ENCODE measurements at regions not wholly inside any gene's neighbourhood (a gene's known extent, or its start where the extent isn't known, plus 50 kb on each side); places are given as distances from the start of the nearest gene placed in this dataset.
"Not testable (repeated sequence)": the region's sequence is repeated elsewhere in the genome, so short reads cannot be mapped to it uniquely, and the experiment has no call there.

DNA sequence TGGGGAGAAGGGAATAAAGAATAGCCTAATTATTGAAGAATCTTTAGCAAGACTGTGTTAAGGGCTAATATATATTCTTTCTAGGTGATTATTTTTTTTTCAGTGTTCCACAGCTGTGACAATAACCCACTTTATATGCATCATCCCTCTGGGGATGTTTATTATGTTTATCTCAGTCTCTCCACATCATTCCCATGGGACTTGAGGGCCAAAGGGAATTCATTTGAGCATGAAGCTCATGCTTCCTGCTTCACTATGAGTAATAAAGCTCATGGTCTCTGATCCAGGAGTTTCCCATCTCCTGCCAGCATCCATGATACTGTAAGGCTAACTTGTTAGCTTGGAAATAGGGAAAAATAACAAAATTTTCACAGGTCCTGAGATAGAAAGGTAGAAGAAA, 1888.4 kb downstream of the LRRC4C start:
- Histone ChIP-seq H3K4me3 (ENCODE audit: low read depth, low read length) (no peak overlapping the region), H3K9me3 (ENCODE audit: control insufficient read depth, insufficient read depth, low read length) (peaks cover 3% of the 10 kb centered on the region; the same call in 1 of the 2 replicates), H3K27ac (ENCODE audit: low read depth, low read length) (no peak overlapping the region), H3K27me3 (ENCODE audit: control insufficient read depth, insufficient read depth, low read length) (no peaks in the 10 kb centered on the region)
- no peak for DNase-seq (ENCODE audit: low read depth, low spot score)
- POLR2A ChIA-PET, result no interaction called here
- no peak for TF ChIP-seq CTCF (IDR thresholded peaks at IDR 0.05; ENCODE audit: low read depth, low read length)
- CTCF ChIA-PET, result no interaction called here

- ChIA-PET POLR2A (no interaction called here), CTCF (no interaction called here)
- TF ChIP-seq CTCF (IDR thresholded peaks at IDR 0.05; ENCODE audit: low read depth, low read length), result no peak
- no peak for DNase-seq (ENCODE audit: low read depth, low spot score)
- Histone ChIP-seq H3K9me3 (ENCODE audit: control insufficient read depth, insufficient read depth, low read length) (peaks cover 3% of the 10 kb centered on the region), H3K4me3 (ENCODE audit: low read depth, low read length) (no peak overlapping the region), H3K27me3 (ENCODE audit: control insufficient read depth, insufficient read depth, low read length) (no peaks in the 10 kb centered on the region), H3K27ac (ENCODE audit: low read depth, low read length) (no peak overlapping the region)
These were observed 1888.9 kb downstream of the LRRC4C start for GRCh38 chr11:39570526-39570925.

DNA sequence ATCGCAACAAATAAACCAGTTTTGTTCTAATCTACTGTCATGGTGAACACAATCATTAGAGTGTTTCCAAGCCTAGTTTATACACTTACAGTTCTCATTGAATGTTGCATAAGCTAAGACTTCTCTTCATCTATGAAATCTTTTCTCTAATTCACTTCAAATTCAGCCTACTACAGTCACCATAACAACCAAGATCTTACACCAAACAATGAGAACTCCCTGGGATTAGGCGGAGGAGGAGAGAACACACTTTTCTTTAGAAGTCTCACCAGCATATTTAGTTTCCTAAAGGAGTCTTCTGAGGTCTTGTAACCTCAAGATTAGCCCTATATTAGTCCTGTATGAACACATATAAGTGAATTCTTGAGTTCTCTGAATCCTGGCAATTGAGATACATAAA, 1889.7 kb downstream of the LRRC4C start:
- DNase-seq (ENCODE audit: low read depth, low spot score), result no peak
- H3K4me3 ChIP-seq (ENCODE audit: low read depth, low read length), result no peak overlapping the region
- no peak for TF ChIP-seq CTCF (IDR thresholded peaks at IDR 0.05; ENCODE audit: low read depth, low read length)
- ChIA-PET POLR2A (no interaction called here), CTCF (no interaction called here)
- H3K27me3 ChIP-seq (ENCODE audit: control insufficient read depth, insufficient read depth, low read length), result no peaks in the 10 kb centered on the region
- no peak overlapping the region for H3K27ac ChIP-seq (ENCODE audit: low read depth, low read length)
- H3K9me3 ChIP-seq (ENCODE audit: control insufficient read depth, insufficient read depth, low read length), result peaks cover 3% of the 10 kb centered on the region

DNA sequence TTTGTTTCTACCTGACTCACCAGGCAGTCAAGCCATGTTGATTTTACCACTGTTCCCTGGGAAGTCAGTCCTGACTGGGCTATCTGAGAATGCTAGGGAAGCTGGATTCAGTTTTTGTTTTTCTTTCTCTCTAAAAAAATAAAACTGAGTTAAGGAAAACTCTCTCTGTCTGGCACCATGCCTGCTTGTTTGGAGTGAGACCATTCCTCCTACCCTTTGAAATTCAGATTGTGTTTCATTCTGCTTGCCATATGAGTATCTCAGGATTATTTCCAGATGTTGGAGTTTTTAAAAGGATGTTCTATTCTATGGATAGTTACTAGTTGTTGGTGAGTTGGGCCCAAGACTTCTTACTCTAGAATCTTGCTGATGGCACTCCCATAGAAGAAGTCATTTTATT, 1917.0 kb downstream of the LRRC4C start:
- no peak overlapping the region for H3K27ac ChIP-seq (ENCODE audit: low read depth, low read length)
- TF ChIP-seq CTCF (IDR thresholded peaks at IDR 0.05; ENCODE audit: low read depth, low read length), result no peak
- no peak for DNase-seq (ENCODE audit: low read depth, low spot score)
- POLR2A ChIA-PET, result no interaction called here
- peaks cover 7% of the 10 kb centered on the region; the same call in 1 of the 2 replicates for H3K9me3 ChIP-seq (ENCODE audit: control insufficient read depth, insufficient read depth, low read length)
- no peaks in the 10 kb centered on the region for H3K27me3 ChIP-seq (ENCODE audit: control insufficient read depth, insufficient read depth, low read length)
- no peak overlapping the region for H3K4me3 ChIP-seq (ENCODE audit: low read depth, low read length)
- CTCF ChIA-PET, result no interaction called here

DNA sequence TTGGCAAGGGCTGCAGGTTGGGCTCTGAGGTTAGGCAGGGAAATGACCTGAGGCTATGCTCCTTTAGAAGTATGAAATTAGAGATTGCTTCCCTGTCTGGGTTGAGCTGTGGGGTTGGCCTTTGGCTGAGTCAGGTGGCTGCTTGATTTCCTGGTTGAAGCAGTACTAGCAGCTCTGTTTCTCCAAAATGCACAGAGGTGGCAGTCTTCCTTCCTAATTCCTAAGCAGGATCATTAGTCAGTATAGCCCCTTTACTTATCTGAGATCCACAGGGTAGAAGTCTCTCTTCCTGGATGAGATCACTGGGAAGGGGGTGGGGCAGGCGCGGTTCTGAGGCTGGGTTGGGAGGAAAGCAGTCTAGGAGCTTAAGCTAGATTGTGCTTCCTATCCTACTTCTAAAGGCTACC, 1917.5 kb downstream of the LRRC4C start:
- no peak for DNase-seq (ENCODE audit: low read depth, low spot score)
- no peak for TF ChIP-seq CTCF (IDR thresholded peaks at IDR 0.05; ENCODE audit: low read depth, low read length)
- Histone ChIP-seq H3K27ac (ENCODE audit: low read depth, low read length) (no peak overlapping the region), H3K27me3 (ENCODE audit: control insufficient read depth, insufficient read depth, low read length) (no peaks in the 10 kb centered on the region), H3K4me3 (ENCODE audit: low read depth, low read length) (no peak overlapping the region), H3K9me3 (ENCODE audit: control insufficient read depth, insufficient read depth, low read length) (peaks cover 7% of the 10 kb centered on the region; the same call in 1 of the 2 replicates)
- ChIA-PET POLR2A (no interaction called here), CTCF (no interaction called here)

DNA sequence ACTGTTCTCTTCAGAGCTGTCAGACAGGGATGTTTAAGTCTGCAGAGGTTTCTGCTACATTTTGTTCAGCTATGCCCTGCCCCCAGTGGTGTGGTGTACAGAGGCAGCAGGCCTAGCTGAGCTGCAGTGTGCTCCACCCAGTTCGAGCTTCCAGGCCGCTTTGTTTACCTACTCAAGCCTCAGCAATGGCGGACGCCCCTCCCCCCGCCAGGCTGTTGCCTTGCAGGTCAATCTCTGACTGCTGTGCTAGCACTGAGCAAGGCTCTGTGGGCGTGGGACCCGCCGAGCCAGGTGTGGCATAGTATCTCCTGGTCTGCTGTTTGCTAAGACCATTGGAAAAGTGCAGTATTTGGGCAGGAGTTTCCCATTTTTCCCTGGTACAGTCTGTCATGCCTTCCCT, 1923.1 kb downstream of the LRRC4C start:
- H3K9me3 ChIP-seq (ENCODE audit: control insufficient read depth, insufficient read depth, low read length); H3K27me3 ChIP-seq (ENCODE audit: control insufficient read depth, insufficient read depth, low read length); POLR2A ChIA-PET; DNase-seq (ENCODE audit: low read depth, low spot score); H3K4me3 ChIP-seq (ENCODE audit: low read depth, low read length); CTCF ChIA-PET; H3K27ac ChIP-seq (ENCODE audit: low read depth, low read length): not testable (repeated sequence)
